Fibroblast of the aortic adventitia (primary cell): ENCODE measurements at regions not wholly inside any gene's neighbourhood (a gene's known extent, or its start where the extent isn't known, plus 50 kb on each side); places are given as distances from the start of the nearest gene placed in this dataset.

Experiments
- DNase-seq: peaks from one replicate; pipeline ENCODE4 v3.0.0-alpha.2; 2010; ENCODE audit warnings: low read depth
- H3K4me3 ChIP-seq: 2 replicates; pipeline ENCODE4 v1.5.1; 2011; ENCODE audit warnings: low read depth, mild to moderate bottlenecking, control low read depth, low read length, moderate library complexity
- TF ChIP-seq, protein P1 (sequence below): IDR thresholded peaks from 2 replicates; pipeline ENCODE4 v1.5.1; 2011; ENCODE audit warnings: mild to moderate bottlenecking, low read length, control low read depth, inconsistent platforms; ENCODE audit not compliant: insufficient read depth

DNA sequence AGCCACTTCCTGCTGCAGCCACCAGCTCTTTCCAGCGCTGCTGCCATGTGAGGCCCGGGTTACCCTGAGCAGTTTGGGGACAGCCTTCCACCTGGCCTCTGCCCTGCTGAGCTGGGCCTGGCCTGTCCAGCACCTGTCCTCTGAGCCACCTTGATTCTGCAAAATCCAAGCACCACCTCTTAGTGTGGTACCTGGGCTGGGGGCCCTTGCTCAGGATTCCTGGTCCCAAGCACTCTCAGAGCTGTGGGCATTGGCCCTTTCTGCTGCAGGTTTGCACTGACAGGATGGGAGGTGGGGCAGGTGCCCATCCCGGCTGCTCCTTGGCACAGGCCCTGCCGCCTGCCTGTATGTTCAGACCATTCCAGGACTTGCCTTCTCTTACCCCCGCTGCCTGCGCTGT is 309.2 kb upstream of the IRX4 start:
- no peak overlapping the region for H3K4me3 ChIP-seq
- TF ChIP-seq, protein P1, sequence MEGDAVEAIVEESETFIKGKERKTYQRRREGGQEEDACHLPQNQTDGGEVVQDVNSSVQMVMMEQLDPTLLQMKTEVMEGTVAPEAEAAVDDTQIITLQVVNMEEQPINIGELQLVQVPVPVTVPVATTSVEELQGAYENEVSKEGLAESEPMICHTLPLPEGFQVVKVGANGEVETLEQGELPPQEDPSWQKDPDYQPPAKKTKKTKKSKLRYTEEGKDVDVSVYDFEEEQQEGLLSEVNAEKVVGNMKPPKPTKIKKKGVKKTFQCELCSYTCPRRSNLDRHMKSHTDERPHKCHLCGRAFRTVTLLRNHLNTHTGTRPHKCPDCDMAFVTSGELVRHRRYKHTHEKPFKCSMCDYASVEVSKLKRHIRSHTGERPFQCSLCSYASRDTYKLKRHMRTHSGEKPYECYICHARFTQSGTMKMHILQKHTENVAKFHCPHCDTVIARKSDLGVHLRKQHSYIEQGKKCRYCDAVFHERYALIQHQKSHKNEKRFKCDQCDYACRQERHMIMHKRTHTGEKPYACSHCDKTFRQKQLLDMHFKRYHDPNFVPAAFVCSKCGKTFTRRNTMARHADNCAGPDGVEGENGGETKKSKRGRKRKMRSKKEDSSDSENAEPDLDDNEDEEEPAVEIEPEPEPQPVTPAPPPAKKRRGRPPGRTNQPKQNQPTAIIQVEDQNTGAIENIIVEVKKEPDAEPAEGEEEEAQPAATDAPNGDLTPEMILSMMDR: no peak
- no peak for DNase-seq

DNA sequence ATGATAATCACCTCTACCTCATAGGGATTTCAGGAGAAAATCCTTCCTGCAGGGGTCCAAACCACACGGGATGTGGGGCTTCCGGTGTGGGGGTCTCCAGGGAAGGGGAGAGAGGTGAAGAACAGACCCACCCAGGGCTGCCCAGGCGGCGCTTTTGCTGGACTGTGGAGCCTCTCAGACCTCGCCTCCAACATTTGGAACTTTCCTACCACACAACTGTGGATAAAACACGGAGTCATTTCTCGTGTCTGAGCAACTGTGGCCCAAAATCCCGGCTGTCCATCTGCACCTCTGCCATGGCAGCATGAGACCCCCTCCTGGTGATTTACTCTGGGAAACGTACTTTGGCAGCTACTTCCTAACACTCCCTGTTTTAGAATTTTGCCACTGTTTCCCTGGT is 307.8 kb upstream of the IRX4 start:
- no peak for DNase-seq
- TF ChIP-seq, protein P1: no peak
- no peak overlapping the region for H3K4me3 ChIP-seq

DNA sequence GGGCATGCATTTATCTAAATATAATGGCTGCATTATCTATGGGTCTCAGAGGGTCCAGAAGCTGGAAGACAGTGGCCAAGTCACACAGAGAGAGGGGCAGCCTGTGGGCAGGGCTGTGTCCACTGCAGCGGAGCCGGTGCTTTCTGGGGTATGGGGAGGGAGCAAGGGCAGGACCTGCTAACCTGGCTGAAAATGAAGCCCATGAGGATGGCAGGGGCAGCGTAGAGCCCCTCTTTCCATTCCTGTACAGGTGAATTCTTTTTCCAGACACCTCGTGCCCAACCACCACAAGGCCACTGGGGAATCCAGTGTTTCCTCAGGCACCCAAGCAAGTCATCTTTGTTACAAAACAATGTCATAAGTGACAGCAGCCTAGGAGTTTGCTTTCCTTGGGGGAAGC is 305.9 kb upstream of the IRX4 start:
- no peak for DNase-seq
- no peak overlapping the region for H3K4me3 ChIP-seq
- TF ChIP-seq, protein P1: no peak

DNA sequence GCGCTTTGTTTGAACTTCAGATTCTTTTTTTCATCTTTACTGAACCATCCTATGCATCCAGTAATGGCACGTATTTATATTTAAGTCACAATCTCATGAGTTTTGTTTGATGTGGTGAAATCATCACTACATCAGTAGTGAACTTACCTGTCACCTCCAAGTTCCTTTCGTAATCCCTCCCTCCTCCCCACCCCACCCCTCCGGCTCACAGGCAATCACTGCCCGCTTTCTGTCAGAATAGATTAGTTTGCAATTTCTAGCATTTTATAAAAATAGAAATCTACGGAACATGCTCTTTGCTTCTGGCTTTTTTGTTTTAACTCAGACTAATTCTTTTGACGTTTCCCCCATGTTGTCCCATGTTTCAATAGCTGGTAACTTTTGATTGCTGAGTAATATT is 305.4 kb upstream of the IRX4 start:
- H3K4me3 ChIP-seq: no peak overlapping the region
- TF ChIP-seq, protein P1: no peak
- DNase-seq: no peak

DNA sequence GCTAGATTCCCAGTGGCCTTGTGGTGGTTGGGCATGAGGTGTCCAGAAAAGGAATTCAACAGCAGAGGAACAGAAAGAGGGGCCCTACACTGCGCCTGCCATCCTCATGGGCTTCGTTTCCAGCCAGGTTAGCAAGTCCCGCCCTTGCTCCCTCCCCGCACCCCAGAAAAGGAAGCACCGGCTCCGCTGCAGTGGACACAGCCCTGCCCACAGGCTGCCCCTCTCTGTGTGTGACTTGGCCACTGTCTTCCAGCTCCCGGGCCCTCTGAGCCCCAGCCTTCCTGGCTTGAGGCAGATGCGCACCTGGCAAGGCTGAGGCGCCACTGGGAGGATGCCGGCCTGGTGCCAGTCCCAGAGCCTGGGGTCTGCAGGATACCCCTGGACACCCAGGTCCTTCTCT is 305.0 kb upstream of the IRX4 start:
- no peak for DNase-seq
- no peak overlapping the region for H3K4me3 ChIP-seq
- TF ChIP-seq, protein P1: no peak

DNA sequence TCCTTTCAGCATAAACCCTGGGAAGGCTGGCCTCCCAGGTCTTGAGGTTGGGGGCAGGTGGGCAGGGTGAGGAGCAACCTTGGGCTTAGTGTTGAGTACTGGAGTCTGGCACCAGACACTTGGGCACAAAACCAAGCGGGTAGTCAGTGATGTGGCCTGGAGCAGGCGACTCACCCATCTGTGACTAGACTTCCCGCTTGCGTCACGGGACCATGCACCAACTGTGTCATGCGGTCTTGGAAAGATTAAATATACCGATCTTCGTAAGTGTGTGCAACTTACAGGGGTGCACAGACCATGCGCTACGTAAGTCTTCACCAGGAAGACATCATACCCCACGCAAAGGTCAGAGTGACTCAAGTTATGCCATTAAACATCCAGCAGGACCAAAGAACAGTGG is 304.4 kb upstream of the IRX4 start:
- TF ChIP-seq, protein P1: no peak
- H3K4me3 ChIP-seq: no peak overlapping the region
- DNase-seq: no peak

DNA sequence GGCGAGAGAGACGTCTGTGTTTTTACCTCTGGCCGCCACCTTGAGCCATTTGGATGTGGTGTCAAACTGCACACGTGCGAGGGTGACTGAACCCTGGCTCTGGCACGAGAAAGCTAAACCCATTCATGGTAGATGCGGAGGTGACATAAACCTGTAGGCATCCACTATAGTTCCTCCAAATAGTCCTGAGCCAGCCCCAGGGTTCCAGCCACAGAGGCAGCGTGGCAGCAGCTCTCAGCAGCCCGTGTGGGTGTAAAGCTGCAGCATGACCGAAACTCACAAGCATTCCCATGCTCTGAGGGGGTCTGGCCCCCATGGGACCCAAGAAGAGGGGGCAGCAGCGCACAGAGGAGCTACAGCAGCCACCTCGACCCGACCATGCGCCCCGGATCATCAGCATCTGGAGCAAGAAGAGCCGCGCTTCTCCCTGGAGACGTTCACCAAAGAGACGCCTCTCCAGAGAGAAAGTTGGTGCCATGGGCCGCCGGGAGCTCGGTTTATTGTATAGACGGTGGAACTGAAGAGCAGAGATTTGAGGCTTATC is 303.8 kb upstream of the IRX4 start:
- no peak for DNase-seq
- no peak overlapping the region for H3K4me3 ChIP-seq
- TF ChIP-seq, protein P1: no peak
